AML-193 (cell line): ENCODE measurements at regions not wholly inside any gene's neighbourhood (a gene's known extent, or its start where the extent isn't known, plus 50 kb on each side); places are given as distances from the start of the nearest gene placed in this dataset.

ENCODE experiments used
- DNase-seq, 2 experiments: peaks; one replicate each; lab custom pipeline; 2025; lab: John Stamatoyannopoulos, UW

DNA sequence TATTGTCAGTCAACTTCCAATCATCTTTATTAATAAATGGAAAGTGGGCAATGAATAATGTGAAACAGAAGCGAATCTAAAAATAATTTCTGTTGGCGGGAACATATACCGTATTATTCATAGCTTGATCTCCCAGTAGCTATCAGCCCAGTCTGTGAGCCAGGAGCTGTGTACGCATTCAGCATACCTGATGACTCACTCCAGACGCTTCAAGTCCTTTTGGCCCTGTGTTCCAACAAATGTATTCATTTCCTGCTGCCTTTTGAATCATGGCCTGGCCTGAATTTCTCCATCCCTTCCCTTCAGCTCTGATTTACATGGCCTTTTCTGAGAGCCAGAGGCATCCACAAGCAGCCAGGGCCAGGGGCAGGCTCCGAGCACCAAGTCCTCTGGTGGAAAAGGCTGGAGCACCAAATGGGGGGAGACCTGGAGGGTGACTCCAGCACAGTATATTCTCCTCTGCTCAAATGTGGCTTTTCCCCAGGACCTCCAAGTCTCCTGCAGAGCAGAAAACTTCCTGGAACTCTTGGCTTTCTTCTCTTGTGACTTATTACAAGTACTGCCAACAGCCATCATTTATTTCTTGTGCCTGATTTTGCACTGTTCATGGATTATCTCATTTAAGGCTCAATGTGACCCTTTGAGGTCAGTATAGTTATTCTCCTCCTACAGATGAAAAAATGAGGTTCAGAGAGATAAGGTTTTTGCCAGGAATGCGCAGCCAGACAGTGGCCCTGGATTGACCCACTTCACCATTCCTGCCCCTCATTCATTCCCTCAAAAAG lies 108.7 kb downstream of the EN1 start:
- DNase-seq = no peak

DNA sequence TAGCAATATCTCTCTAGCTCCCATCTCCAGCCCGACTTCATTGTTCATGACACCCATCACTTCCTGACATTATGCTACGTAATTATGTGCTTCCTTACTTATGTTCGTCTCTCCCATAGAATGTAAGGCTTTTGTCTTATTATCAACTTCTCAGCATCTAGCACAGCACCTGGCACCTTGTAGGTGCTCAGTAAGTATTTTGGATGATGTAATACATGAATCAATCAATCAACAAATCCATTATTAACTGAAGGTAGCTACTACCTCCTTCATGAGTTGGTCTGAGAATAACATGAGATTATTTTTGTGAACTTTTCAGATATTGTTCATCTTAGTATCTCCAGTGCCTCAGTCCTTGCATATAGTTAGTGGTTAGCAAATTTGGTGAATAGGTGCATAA lies 109.3 kb downstream of the EN1 start:
- DNase-seq = no peak

DNA sequence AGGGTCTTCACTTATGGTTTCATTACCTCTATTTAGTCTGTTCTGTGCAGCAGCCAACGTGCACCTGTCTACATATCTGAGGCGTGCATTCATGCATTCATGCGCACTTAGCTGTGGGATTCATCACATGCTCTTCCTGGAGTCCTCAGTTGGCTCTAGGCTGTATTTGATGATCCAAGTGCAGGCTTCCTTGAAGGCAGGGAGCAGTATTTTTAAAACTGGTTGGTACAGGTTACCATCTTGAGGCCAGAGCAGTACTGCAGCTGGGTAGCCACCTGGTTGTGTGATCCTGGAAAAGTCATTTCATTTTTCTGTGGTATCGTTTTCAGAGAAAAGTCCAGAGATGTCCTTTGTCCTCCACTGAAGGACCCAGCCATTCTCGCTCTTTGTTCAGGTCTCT lies 109.8 kb downstream of the EN1 start:
- DNase-seq = no peak

DNA sequence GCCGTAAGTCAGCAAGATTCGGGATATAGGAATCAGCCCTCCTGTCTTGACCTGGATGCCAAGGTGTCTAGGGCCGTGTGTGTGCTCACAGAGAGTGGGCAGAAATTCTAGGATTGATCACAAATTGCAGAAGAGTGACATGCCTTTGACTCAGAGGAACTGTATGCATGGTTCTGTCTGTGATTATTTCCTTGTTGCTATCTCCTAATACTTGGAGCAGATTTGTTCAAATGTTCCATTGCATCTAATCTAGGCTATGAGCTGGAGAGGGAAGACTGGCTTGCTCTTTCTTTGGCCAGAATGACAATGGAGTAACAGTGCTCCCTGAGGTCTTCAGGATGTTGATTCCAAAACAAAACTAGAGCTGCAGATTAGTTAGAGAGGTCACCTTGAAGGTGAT lies 115.0 kb downstream of the EN1 start:
- DNase-seq = no peak

DNA sequence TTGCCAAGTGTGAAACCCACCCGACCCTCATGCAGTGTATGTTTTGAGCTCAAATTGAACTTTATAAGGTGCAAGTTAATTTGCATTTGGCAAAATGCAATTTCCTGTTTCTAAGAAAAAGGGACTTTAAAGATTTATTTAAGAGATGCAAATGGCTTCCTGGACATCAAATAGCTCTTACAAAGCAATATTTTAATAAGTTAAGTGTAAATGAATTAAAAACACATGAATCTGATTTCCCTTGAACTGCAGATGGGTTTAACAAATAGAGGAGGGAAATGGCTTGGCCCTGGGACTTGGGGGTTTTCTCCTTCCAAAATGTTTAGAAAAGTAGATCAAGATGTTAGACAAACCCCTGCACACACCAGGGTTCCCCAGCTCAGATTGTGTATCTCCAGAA lies 116.0 kb downstream of the EN1 start:
- no peak for DNase-seq

DNA sequence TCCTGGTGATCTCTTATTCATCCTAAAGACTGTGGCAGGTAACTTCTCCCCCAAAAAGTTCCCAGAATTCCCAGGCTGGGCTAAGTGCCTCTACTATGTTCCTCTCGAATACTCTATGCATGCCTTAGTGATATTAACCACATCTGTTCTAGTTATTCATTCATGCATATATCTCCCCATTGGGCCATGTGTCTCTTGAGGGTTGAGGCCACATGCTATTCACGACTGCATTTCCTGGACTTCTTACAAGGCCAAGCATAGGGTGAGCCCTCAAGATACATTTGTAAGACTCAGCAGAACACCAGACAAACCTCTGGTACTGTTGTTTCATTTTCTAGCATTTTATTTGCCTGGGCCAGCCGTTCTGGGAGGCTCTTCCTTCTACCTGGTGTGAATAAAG lies 117.0 kb downstream of the EN1 start:
- DNase-seq = no peak

DNA sequence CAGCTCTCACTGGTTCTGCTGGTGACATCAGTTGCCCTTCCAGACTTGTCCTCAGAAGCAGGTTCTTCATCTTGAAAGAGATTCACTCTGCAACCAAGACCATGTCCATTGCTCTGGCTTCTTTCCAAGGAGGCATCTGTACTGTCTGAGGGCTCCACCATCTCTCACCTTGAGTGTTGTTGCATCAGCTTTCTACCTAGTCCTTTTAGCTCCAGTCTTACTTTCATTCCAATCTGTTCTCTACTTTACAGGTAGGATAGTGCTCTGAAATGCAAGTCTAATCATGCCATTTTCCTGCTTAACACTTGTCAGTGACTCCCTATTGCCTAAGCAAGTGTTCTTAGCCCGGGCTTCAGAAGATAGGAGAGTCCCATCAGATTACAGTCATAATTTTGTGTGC lies 117.7 kb downstream of the EN1 start:
- DNase-seq = no peak

DNA sequence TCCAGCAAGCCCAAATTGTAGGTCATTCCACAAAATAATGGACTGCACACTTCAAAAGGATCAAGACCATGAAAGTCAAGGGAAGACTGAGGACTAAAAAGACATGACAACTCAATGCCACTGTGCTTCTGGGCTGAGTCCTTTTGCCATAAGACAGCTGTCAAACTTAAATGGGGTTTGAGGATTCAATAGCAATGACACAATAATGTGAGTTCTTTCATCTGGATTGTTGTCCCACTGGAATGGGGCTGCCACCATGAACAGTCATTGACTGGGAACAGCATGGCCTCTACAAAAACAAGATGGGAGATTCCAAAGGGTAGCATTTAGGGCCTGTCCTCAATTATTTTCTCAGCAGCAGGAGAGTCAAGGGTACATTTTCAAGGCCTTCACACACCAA lies 118.5 kb downstream of the EN1 start:
- DNase-seq = no peak

DNA sequence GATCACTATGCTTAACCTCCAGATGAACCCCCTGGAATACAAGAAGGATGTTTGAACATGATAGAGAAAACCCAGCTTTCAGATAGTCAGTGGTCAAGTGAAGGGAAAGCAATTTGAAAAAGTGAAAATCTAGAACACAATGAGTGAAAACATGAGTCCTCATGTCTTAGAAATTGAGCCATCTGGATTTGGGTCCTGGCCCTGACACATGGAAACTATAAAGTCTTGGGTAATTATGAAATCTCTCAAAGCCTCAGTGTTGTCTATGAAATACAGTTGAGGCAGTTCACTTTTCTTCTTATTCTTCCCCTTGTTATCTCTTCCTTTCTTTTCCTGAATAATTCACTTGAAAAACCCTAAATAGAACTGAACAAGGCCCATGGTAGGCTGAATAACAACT lies 120.6 kb downstream of the EN1 start:
- no peak for DNase-seq

DNA sequence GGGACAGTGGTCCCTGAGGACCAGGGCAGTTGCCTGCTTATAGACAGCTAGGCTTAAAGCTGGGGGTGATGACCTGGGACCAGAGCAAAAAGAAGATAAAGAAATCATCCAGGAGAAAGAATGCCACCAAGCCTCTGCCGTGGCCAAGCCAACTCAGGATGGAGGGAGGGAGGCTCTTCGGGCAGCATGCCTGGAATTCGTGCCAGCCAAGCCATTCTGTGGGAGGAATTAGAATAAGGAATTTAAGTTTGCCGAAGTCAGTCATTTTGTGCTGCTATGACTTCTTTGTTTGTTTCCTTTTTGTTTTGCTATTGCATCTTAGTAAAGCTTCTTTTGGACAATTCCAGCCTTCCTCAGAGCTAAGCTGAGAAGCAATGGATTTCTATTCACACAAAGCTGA lies 124.1 kb downstream of the EN1 start:
- no peak for DNase-seq

DNA sequence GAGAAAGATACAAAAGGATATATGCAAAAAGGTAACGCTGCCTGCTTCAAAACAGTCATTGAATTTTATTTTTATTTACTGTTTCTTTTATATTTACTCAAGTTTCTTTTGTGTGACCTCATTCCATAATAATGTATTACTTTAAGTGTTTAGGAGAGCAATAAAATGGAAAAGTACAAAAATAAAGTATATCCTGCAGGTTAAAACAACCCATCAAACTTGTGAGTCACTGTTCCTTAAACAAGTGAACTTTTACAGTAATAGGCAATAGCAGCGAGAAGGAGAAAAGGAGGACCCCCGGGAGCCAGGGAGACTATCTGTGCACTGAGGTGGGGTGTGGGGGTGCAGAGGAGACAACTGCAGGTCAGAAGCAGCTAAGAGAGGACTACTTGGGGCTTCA lies 124.5 kb downstream of the EN1 start:
- DNase-seq = no peak

DNA sequence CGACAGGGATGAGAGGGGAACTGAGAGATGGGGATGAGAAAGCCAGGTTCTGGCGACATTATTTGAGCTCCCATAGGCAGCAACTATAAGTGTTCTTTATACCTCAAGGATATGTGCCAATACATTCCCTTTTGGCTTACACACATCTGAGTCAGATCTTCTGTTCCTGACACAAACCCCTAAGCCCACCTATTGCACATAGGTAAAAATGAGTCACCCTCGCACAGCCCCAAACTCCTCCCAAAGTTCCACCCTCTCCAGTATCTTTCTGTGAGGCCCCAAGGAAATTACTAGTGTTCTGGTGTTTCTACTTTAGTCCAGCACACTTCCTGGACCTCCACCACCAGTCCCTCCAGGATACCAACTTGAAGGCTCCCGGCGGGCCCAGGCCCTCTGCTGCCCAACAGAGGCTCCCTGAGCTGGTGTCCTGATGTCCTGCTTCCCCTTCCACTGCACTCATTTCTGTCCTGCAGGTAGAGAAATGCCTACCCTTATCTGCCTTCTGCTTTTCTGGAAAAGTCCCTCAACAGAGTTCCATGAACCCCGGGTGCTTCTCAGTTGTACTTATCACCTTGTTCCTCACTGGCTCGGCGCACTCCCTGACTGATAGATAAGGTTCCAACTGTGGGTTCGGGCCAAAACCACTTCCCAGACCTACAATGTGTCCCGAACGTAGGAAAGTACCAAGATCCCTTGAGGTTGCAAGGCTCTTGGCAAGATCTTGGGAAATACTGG lies 125.5 kb downstream of the EN1 start:
- DNase-seq = no peak

DNA sequence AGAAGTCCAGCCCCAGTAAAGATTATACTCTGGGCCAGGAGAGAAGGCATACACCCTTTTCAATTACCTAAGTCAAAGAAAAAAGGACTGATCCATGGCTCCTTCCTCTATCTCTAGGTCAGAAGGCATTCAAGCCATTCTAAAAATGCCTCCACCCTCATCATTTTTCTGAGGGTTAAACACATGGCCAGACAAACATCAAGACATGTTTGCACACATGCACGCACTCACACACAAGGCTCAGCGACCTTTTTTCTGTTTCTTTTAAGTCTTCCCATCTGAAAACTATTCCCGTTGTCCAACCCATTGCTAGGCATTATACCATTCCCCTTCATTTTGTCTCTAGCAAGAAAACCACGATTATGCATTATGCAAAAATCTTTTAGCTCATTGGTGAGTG lies 126.6 kb downstream of the EN1 start:
- no peak for DNase-seq

DNA sequence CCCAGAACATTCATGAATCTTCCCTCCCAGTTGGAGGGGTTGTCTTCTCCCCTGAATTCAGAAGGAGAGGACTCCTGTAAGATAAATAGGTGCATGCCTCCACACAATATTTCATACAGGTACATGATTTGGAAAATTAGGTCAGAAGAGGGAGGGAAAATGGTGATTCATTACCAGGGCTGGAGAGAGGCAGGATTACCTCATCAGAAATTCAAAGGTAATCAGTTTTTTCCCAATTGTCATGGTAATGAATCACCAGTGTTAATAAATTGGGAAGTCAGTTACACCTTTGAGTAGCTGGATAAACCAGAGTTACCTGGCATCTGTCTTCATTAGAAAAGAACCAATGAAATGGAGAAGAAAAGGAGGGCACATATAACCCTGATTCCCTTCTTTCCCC lies 128.5 kb downstream of the EN1 start:
- DNase-seq = no peak

DNA sequence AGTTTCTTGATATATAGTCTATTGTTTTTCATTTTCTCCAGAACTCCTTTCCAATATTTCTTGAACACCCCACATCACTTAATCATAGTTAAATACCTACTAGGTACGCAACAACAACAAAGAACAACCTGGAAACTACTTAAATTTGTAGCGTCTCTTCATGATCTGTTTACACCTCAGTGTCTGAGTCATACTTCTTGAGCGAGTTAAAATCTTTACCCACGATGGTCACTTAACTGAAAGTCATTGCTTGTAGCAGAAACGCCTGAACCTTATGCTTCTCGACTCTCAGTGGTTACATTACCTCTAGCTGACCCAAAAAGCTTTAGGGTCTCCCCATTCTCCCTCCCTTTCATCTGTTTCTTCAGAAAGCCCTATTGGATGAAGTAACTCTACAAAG lies 131.3 kb downstream of the EN1 start:
- no peak for DNase-seq

DNA sequence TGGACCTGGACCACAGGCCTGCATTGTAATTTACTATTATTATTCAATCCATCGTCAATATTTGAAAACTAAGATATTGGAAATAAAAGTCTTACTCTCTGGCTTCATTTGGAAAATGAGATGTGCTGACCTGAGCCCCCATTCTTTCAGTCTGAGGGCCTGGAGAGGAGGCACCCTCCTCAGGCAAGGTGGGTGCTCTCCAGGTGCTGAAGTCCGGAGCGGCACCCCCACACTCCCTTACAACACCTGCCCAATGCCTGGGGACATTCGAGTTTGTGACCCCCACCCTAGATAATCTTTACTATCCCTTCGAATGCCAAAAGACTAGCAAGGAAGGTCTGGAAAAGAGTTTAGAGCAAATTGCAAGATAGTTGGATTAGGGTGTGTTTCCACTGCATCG lies 133.3 kb downstream of the EN1 start:
- DNase-seq = no peak

DNA sequence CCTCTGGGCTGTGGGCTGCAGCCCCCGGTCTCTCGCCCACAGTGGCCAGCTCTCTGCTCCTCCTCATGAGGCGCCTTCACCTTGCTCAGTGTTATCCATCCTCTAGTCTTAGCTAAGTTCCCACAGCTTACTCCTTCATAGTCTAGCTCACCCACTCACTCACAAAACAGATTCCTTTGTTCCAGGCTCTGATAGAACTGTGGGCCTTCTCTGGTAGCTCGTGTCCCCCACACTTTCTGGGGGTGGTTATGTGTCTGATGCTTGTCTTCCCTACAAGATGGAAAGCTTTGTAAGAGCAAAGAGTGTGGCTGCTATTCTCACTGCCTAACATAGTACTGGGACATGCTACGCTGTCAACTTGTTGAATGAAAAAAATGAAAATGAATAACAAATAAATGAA lies 135.8 kb downstream of the EN1 start:
- DNase-seq = no peak

DNA sequence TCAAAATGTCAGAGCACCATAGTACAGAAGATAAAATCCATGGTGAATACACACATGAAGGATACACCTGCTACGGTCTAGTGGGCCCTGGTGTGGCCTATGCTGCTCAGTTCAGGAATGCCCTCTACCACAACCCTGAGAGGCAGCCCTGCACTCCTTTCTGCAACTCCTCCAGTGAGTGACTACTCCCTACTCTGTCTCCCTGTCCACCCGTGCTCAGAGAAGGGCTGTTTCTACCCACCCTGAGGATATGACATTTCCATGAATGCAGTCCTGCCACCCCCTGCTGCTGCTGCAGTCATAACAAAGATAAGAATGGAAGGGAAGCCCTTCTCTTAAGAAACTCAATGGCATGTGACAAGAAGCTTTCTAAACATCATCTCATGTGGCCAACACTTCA lies 137.0 kb downstream of the EN1 start:
- DNase-seq = no peak

DNA sequence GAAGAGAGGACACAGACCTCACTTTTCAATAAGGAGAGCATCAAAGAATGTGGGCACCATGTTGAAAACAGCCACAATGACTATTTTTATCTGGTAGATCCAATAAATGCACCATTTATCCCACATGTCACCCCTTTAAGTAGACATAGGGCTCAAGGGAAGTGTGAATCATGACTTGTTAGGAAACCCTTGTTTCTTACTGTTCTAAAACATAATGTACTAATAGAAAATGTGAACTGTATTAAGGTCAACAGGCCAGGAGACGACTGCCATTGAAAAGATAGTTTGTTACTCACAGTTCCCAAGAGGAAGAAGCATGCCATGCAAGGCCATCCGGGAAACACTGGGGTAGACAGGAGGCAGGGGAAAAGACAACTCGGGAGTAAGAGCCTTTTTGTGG lies 137.7 kb downstream of the EN1 start:
- no peak for DNase-seq

DNA sequence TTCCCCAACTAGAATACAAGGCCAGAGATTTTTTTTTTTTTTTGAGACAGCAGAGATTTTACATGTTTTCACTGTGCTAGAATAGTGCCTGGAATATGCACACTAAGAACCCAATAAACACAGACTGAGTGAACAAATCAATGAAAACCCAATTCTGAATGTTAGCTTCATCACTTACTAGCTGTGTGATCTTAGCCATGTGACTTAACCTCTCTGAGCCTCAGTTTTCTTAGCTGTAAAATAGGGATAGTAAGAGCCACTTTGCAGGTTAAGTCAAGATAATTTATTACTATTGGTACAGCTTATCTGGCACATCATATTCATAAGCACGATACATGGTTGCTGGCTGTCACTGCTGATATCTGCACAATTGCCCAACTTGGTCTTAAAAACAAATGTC lies 140.6 kb downstream of the EN1 start:
- DNase-seq = no peak

DNA sequence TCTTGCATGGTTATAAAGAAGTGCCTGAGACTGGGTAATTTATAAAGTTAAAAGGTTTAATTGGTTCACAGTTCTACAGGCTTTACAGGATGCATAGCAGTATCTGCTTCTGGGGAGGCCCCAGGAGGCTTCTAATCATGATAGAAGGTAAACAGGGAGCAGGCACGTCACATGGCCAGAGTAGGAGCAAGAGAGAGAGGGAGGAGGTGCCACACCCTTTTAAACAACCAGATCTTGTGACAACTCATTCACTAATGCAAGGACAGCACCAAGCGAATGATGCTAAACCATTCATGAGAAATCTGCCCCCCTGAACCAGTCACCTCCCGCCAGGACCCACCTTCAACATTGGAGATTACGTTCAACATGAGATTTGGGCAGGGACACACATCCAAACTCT lies 141.1 kb downstream of the EN1 start:
- no peak for DNase-seq

DNA sequence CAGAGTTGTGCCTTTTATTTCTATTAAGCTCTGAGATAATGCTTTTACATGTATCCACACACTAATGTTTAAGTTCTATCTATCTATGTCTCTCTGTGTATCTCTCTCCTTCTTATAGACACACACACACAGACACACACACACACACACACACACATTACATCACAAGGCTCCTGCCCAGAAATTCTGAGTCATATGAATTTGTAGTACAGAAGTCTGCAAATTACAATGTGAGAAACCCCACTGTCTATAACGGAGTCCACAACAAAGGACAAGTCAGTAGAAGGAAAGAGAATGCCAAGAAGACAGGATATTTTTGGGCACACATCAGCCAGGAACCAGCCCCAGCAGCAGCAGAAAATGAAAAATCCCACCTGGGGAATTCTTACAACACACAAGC lies 142.4 kb downstream of the EN1 start:
- DNase-seq = no peak

DNA sequence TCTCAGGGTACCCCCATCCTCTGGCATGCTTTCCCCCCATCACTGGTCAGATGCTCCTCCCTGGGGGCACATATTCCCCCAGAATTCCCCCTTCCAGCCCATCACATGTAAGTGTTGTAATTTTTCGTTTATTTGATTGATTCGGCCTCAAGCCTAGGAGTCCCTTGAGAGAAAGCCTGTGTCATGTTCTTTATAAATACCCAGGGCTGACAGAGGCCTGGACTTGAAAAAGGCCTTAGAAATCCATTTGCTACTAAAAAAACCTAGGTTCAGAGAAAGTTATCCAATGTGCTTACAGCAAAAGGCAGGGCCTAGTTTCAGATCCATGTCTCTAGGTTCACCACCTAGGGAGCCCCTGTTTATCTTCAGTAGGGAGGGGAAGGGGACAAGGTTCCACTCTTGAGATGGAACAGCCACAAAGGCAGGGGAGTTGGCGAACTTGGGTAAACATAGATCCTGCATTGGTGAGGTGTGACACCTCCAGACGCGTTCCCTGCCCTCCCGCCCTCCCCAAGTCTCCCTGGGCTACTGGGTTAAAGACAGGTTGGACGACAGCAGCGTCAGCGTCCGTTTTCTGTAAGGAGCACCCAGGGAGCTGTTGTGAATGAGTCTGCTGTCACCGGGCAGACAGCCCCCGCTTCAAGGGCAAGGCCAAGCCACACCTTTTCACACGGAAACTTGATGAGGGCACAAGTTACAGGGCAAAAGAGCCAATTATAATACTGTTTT lies 147.8 kb downstream of the EN1 start:
- no peak for DNase-seq
